HG03159 (cell line): ENCODE measurements at regions not wholly inside any gene's neighbourhood (a gene's known extent, or its start where the extent isn't known, plus 50 kb on each side); places are given as distances from the start of the nearest gene placed in this dataset.
"Not testable (repeated sequence)": the region's sequence is repeated elsewhere in the genome, so short reads cannot be mapped to it uniquely, and the experiment has no call there.

Experiments used
- ATAC-seq: cut with Tn5 transposase; IDR thresholded peaks from one replicate; pipeline ENCODE4 v1.9.1; 2021; ENCODE audit warnings: mild to moderate bottlenecking, moderate library complexity; ENCODE audit not compliant: unreplicated experiment

DNA sequence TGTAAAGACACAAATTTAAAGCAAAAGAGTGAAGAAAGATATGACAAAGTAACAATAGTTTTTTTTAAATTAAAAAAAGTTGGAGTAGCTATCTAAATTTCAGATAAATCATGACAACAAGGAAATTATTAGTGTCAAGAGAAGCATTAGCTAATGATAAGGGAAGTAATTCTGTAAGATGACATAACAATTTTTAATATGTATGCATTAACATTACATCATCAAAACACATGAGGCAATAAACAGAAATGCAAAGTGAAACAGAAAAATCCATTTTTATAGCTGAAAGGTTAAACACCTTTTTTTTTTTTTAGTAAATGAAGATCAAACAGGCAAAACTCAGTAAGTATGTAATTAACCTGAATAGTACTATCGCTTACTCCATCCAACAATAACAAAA, 804.9 kb upstream of the PRR20A start:
- ATAC-seq: no peak

DNA sequence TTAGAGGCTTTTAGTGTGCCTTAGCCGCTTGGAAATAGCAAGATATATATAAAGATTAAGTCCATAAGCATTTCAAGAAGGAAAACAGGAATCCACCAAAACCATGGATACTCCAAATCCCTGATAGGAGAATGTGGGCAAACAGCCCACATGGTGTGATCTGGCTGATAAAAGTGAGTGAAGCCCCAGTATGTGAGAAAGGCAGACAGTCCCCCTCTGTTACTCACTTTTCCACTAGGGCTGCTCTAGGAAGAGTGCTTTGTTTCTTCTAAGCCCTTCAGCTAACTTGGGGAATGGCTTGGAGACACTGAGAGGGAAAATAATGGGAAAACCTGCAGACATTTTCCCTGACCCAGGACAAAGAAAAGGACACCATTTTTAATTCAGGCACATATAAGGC, 802.3 kb upstream of the PRR20A start:
- no peak for ATAC-seq

DNA sequence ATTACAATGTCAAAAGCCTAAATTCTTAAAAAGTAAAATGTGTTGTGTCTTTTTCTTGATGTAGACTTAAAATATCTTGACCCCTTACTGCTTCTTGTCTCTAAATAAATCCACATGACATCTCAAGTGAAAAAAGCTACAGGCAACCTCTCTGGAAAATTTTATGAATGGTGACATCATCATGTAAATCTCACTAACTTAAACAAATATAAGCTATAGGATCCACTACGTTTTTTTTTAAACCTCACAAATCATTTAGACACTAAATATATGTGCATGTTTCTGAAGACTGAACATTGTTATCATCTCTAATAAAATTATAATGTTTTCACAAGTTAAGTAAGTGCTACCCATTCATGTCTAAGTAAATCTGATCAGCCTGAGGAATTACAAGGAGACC, 793.7 kb upstream of the PRR20A start:
- ATAC-seq: no peak

DNA sequence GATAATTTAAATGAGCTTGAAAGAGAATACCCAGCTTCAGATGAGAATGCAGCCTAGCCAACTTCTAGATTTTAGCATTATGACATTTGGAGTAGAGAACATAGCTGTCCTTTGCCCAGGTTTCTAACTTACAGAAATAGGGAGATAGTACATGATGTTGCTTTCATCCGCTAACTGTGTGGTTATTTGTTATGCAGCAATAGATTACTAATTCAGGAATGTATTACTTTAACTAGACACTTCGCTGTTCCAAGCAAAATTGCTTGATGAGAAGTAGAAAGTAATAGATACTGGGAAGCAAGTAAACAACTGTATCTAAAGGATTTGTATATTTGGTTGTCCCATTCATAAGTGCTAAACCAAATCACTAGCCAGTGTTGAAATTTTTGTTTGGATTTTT, 790.9 kb upstream of the PRR20A start:
- no peak for ATAC-seq

DNA sequence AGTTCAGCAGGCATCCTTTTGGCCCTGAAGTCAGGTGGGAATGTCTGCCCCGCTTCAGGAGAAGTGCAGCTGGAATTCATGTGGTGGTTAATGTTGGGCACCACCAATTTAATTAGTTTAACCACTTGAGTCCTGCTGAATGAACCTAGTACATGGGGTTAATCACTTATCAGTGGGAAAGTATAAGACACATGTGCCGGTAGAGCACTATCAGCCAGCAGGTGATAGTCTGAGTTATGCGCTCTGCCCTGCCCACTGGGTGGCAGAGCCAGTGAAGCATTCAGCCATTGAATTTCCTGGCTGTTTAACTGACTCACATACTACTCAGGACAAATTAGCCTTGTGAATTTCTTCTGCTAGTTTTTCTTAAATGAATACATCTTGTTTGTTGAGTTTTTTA, 789.7 kb upstream of the PRR20A start:
- no peak for ATAC-seq

DNA sequence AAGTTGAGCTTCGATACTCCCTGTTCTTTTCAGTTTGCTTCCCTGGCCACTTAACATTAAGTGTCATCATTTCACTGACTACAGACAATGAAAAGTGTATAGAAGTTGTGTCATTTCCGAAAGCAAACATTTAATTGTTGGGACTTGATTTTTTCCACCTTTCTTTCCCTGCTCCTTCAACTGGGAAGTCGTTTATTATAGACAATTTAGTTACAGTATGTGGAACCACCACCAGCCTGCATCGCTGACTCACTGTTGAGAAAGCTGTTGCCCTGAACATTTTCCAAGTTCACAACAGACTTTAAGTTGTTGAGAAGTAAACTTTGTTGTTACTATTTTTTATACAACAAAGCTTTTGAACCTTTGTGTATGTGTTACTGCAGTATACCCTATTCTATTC, 788.4 kb upstream of the PRR20A start:
- ATAC-seq: no peak

DNA sequence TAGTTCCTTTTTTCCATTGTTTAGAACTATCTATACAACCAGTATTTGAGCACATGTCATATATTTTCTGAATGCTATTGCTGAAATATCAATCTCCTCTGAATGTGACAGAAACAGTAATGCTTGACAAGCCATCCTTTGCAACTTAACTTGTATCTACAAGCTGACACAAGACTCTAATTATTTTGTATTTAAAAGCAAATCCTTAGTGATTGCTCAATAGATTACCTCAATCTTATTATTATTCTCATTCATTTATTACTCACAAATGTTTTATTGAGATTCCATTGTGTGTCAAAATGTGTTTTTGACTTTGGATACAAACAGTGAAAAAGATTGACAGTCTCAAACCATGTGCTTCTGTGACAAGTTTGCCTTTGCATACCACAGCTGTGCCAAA, 787.8 kb upstream of the PRR20A start:
- ATAC-seq: no peak

DNA sequence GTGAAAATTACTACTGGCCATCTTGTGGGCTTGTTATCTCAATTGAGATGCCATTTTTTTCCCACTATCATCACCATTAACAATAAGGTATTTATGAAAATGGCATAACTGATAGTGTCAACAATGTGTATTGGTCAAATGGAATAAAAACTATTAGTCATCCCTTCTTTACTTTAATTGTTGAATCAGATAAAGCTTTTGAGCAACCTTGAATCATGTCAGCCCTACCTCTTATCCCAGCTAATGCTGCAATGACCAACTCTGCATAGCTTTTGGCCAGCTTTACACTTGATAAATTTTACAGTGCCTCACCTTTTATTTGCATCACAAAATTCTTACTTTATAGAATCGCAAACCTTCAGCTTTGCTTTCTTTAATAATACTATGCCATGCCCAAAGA, 784.0 kb upstream of the PRR20A start:
- no peak for ATAC-seq

DNA sequence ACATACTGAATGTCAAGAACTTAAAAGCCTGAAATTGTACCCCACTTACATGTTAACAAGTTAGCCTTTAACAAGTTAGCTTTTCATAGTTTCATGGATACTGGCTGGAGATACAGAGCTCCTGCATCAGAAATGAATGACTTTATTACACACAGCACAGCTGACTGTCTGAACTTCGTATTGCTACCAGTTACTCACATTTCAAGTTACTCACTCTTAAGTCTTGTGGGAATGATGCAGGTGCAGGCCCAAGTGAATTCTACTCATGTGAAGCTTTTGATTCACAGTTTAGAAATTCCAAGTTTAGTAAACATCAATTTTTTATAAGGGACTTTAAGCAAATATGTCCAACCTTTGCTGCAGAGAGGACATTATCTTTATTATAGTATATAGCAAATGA, 762.2 kb upstream of the PRR20A start:
- ATAC-seq: no peak

DNA sequence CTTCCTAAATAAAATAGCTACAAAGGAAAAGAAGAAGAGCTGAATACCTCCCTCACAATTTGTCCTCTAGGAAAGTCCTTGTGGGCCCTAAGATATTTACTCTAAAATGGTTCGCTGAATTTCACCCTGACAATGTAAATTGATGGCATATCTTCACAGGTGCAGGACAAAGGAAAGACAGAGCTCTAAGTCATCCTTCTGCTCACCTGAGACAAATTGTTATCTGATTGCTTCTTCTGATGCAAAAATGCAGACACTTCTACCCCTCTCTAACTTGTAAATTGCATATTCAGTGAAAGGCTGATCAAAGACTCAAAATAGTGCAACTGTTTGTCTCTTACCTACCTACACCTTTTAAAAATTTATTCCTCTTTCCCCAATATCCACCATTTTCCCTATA, 747.2 kb upstream of the PRR20A start:
- no peak for ATAC-seq

DNA sequence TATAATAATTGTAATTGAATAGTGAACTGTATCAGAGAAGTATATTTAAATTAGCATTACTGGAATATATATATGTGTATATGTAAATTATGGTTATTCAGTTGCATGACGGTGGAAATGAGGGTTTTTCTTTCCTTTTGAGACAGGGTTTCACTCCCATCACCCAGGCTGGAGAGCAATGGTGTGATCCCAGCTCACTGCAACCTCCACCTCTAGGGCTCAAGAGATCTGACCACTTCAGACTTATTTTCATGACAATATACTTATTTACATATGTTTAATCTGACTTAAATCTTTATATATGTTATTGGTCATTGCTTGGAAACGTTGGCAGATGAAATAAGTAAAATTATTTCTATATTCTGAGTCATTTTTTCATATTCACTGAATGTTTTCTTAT, 744.4 kb upstream of the PRR20A start:
- no peak for ATAC-seq

DNA sequence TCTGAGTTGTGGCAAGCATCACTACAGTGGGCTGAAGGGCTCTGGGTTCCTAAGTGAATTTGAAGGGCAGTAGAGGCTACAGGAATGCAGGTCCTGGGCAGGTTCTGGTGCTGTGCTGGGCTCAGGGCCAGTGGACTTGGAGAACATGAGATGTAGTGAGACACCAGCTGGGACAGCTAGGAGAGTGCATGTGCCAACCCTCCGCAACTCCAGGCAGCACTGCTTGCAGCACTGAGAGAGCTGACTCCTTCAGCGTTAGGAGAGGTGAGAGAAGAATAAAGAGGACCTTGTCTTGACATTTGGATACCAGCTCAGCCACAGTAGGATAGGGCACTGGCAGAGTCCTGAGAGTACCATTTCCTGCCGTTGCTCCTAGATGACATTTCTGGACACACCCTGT, 739.9 kb upstream of the PRR20A start:
- no peak for ATAC-seq

DNA sequence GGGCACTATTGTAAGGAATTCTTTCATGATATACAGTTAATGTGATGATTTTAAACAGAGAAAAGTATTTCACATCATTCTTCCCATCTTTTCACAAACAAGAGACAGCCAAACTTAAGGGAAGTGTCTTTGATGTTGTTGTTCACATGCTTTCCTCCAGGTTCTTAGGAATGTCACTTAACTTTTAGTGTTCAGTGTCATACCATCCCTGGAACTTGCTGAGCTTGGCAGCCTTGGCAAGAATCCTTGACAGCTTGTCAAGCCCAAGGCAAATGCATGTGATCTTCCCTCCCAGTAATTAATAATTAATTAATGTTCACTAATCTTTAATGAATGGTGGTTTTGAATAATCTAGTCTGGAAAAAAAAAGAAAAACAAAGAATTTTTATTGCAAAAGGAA, 727.9 kb upstream of the PRR20A start:
- no peak for ATAC-seq

DNA sequence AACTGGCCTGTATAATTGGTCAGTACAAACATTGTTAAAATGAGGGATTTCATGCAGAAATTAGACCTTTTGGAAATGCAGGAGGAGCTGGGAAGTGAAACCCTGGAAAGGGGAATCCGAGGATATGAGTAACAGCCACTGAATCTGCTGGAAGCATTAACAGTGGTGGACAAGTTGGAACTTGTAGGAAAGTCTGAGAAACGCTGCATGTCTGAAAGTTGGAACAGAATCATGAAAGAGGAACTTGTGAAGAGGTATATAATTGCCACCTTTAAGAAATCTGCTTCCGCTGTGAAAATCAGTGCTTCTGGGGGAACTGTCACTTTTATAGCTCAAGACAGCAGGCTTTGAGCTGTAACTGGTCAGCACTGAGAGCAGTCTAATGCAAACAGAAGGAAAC, 716.5 kb upstream of the PRR20A start:
- ATAC-seq: no peak

DNA sequence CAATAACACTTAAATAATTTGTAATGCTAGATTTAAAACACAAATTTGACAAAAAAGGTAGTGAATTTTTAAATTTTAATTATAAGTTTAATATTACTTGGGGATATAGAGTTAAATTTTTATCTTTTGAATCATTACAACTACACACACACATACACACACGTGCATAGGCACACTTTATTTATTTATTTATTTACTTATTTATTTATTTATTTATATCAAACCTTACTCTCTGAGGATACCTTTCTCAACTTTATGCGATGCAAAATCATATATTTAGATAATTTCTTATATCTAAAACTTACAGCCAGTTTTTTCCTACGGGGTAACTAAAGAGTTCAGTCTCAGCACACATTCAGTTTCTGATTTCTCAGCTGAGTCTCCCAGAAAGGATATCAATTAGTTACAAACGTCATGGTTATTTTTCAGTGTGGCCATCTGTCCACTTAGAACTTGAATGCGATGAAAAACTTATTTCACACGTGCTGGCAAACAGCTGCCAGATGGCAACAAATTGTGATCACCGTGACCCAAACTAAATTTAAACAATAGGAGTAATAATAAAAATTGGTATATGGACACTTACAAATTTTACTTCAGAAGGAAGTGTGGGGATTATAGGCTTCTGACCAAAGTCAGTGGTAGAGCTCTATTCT, 683.1 kb upstream of the PRR20A start:
- ATAC-seq: no peak

DNA sequence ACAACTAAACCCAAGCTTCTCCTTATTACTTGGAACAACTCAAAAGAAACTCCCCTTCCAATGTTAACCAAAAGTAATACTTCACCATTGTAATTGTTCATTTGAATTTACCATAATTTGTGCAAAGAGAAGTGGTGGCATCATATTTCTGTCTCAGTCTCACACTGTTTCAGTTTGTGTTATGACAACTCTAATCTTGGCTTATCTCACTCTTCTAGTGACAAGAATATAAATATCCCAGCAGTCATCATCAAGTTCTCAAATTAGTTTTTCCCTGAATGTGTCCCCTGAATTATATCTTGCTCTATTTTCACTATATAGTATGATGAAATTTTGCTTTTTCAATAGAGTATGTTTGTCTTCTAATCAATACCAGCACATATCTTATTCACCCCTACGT, 681.4 kb upstream of the PRR20A start:
- ATAC-seq: no peak

DNA sequence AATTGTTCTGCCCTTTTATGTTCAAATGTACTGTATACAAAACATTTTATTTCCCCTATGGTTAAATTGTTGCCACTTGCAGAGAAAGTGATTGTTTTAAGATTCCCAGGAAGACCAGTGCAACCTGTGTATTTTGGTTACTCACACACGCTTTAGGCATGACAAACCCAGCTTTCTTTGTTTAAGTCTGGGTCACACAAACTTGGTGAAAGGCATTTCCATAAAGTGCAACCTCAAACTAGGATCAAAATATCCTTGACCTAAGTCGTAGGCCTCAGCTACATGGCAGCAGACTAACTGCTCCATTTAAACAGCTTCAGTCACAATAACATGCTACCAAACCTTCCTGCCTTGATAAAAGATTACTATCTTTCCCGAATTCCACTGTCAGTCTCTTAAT, 639.0 kb upstream of the PRR20A start:
- no peak for ATAC-seq

DNA sequence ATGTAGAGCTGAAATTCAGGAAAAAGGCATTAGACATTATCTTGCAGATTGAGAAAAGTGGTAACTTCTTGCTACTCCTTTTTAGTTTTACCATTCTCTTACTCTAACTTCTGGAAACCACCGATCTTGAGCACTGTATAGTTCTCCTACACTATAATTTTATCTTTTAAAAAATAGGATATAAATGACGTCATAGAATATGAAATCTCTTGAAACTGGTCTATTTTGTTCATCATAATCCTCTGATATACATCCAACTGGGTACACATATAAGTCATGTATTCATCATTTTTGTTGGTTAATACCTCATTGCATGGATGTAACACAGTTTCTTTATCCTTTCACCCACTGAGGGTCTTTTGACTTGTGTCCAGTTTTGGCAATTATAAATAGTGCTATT, 629.9 kb upstream of the PRR20A start:
- ATAC-seq: no peak

DNA sequence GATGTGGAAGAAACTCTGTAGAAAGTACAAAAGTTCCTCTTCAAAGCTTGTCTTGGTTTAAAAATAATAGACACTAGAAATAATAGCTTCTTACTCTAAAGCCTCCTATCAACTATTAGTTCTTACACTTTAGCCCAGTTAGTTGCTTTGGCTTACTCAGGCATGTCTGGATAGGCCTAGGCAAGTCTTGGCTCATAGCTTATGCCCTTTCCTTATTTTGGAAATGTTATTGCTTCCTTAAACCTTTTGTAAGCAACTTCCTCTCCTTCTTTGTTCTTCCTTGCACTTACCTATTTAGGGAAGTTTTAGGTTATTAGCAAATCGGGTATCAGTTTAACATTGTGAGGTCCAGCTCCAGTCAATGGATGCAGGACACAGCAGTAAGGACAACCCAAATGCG, 628.4 kb upstream of the PRR20A start:
- ATAC-seq: not testable (repeated sequence)

DNA sequence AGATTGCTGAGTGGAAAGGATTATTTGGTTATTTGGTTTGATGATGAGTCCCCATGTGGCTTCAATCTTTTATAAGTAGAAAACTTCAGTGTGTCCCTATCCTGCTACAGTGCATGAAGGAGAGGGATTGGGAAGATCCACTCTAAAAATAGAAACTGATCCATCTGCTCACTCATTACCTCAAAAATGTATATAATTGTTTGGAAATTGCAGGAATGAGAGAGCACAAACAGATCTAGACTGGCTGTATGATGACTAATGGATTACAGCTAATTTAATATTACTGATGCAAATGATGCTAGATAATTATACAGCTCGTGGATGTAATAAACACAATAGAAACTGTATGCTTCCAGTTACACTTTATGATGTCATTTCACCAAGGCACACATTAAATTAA, 625.3 kb upstream of the PRR20A start:
- no peak for ATAC-seq

DNA sequence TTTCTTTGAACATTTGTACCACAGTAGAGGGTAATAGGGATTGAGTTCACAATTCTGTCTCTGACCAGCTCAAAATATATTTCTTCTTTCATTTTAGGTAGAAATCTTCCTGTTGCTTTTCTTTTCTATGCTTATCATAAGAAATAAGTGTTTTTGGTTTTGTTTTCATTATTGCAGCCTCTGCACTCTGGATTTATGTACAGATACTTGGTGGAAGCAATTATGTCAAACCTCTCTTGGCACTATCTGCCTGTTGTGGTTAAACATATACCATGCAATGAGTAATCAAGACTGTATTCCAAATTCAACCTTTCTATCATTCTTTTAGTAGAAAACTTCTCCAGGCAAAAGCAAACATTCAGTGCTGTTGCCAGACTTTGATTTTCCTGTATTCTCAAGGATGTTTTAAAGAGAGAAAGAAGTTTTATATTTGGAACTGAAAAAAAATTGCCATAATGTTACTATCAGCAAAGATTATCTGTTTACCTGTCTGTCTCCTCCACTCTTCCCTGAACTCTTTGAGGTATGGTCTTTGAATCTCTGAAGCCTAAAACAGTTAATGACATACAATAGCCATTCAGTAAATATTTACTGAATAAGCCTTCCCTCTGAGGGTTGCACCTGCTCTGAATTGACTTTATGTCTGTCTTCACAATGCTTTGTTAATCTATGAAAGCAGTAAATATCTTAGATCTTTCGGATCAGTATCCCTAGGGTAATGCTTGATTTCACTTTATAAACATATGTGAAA, 612.5 kb upstream of the PRR20A start:
- ATAC-seq: no peak

DNA sequence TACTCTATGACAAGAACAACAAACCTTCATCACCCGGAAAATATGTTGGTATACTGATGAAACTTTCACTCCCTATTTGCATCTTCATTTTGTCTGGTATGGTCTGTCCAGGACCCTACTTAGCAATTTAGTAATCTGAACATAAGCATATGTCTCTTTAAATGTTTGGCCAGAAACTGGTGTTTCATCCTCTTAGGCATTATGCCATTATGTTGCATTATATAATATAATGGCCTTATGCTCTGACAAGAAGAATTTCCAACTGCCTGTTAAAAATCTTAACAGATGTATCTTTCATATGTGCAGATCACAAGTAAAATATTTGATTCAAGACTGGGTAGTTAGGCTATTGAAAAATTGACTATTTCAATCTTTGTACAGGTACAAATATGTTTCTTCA, 610.6 kb upstream of the PRR20A start:
- no peak for ATAC-seq

DNA sequence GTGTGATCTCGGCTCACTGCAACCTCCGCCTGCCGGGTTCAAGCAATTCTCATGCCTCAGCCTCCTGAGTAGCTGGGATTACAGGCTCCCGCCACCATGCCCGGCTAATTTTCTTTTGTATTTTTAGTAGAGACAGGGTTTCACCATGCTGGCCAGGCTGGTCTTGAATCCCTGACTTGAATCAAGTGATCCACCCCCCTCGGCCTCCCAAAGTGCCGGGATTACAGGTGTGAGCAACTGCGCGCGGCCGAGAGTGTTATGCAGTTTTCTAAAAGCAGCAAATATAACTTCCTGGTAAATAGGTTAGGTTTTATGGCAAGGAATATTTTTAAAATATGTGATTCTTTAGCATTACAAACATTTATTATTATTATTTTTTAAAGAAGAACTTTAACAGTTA, 592.8 kb upstream of the PRR20A start:
- ATAC-seq: not testable (repeated sequence)
